SK-N-MC (cell line): ENCODE measurements at regions not wholly inside any gene's neighbourhood (a gene's known extent, or its start where the extent isn't known, plus 50 kb on each side); places are given as distances from the start of the nearest gene placed in this dataset.

Experiments used
- EZH2 ChIP-seq: fragments of 200-600 bp; sonication (generic); IDR thresholded peaks from one replicate; pipeline ENCODE4 v1.6.1; 2017; ENCODE audit warnings: antibody characterized with exemption
- FOXP2 ChIP-seq: optimal IDR thresholded peaks from 2 replicates; pipeline ENCODE3; 2011; ENCODE audit warnings: mild to moderate bottlenecking, moderate library complexity; ENCODE audit not compliant: insufficient read depth; ENCODE audit errors: extremely low read length, control extremely low read depth
- POLR2AphosphoS5 ChIP-seq: IDR thresholded peaks from 2 replicates; pipeline ENCODE4 v1.6.1; 2012; ENCODE audit warnings: mild to moderate bottlenecking, low read depth, low read length, borderline replicate concordance

- TF ChIP-seq EZH2 (no peak), POLR2AphosphoS5 (no peak), FOXP2 (no peak)
Measured at GRCh38 chr11:70878366-70878765, 374.0 kb downstream of the SHANK2 start.
